ENCODE measurements at regions not wholly inside any gene's neighbourhood (a gene's known extent, or its start where the extent isn't known, plus 50 kb on each side); places are given as distances from the start of the nearest gene placed in this dataset.

DNA sequence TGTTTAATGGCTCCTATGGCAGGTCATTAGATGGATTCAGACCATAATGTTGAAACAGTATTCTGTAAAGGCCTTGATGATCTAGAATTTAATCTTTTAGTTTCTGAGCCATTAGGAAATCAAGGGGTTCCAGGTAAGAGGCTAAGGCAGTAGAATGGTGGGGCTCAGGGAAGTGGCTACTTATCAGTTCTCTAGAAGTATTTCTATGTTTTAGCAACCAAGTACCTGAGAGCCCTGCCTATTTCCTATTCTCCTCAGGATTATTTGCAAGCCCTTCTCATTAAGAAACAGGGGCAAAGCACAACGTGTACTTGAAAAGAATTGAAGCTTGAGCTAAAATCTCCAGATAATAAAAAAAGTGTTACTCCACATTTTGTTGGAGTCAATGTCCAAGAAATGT lies 646.5 kb downstream of the RNF144B start:
- TF ChIP-seq EZH2 (IDR thresholded peaks at IDR 0.05; ENCODE audit: borderline replicate concordance, low read length) (no peak), CTCF (IDR thresholded peaks at IDR 0.05; ENCODE audit: low read length) (no peak)

Measured in OCI-LY1 (cell line).